Fibroblast of skin of scalp (primary cell): ENCODE measurements at regions not wholly inside any gene's neighbourhood (a gene's known extent, or its start where the extent isn't known, plus 50 kb on each side); places are given as distances from the start of the nearest gene placed in this dataset.

Experiments
- DNase-seq: peaks from one replicate; pipeline ENCODE4 v3.0.0-alpha.2; 2013

DNA sequence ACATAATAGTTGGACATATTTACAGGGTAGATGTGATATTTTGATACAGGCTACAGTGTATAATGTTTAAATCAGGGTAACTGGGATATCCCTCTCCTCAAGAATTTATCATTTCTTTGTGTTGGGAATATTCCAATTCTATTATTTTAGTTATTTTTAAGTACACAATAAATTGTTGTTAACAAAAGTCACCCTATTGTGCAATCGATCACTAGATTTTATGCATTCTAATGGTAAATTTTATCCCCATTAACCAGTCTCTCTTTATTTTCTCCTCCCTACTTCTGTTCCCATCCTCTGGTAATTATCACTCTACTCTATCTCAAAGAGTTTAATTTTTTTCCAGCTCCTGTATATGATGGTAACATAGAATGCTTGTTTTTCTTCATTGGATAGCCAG is 1631.9 kb upstream of the PABPC4L start:
- no peak for DNase-seq

DNA sequence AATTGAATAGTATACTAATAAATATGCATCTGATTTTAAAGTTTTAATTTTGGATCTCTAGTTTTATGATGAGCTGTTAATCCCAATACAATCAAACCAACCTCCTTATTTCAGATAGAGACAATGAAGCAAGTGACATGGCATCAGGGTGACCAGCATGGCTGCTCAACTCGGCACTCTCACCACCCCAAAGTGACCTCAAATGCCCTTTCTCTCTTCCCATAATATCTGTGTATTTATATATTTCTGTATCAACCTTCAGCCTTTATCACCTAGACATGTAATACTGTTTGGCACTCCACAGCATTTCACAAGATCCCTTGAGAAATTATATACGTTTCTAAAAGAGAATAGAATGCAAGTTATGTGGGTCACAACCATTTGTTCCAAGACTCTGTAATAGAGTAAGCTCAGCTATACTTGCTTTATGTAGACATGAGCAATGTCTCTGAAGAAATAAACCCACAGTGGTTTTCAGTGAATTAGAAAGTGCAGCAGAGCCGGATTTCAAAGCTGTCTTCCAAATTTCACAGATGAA is 1623.2 kb upstream of the PABPC4L start:
- DNase-seq = no peak

DNA sequence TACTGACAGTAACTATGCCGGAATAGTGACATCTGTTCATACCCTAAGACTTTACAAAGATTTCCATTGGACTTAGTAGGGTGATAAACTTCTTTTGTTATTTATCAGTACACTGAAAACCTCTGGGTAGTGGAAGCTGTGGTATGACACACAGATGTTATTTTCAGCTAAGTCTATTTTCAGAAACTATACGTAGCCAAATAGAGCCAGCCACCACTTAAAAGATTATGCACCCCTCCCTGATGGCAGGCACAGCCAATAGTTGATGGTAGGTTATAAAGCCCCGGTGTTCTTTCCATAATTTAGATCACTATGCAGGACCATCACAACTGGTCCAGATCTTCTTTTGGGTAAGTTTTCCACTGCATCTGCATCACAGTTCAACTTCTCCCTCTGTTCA is 1603.2 kb upstream of the PABPC4L start:
- DNase-seq = no peak

DNA sequence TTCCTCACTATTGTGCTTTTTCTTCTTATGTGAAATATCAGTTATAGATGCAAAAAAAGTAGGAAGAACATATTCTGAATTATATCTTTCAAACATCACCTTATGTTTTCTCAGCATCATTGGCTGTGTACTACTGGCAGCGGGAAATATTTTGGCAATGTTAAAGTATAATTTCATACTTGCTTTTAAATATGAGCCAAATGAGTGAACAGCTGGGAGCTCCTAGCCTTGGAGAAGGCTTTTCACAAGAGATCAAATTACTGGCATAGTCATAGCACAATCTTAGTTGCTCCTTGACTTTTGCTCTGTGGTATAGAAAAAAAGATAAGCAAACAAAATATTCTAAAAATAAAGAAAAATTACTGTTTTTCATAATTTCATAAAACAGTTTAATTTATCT is 1575.8 kb upstream of the PABPC4L start:
- no peak for DNase-seq

DNA sequence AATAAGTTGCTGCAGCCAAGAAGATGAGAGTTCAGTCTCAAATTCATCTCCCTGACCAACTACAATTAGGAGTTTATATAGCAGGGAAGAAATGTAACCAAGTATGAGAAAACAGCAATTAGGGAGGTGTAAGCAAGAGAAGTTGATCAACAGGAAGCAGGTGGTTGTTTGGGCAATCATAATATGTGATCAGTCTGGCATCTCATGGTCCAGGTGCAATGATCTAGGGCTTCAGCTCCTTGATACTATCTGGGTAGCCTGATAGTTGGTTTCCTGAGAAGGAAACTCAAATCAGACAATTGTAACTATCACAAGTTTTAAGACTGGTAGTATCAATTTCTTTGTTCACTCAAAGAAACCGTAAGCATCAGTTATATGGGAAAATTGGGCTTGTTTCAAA is 1574.3 kb upstream of the PABPC4L start:
- no peak for DNase-seq

DNA sequence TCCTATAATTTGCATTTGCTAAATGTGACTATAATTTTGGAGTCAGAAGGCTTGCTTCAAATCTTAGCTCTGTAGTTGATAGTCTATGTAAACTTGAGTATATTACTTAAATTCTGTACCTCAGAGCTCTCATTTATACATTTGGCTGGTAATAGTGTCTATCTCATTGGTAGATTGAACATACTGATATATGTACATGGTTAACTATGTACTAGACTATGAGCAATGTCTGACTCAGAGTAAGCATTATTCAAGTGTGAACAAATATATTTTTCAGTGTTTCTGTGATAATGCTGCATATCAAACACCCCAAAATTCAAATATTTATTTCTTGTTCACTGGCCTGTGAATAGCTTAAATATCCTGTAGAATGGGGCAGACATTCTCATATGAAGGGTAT is 1568.9 kb upstream of the PABPC4L start:
- no peak for DNase-seq

DNA sequence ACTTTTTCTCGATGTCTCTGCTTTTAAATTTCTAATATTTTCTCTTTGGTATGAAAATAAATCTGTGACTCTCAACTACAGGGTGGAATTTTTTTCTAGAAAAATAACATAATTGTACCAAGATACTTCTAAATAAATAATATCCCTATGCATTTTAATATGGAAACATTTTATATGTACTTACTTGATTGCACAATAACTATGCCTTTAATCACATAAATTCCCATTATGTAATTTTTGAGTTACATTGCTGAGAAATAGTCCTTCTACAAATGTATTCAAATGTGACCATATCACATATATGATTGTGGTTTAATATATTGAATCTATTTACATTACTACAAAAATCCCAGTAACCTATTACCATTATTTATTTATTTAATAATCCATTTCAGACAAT is 1543.3 kb upstream of the PABPC4L start:
- no peak for DNase-seq

DNA sequence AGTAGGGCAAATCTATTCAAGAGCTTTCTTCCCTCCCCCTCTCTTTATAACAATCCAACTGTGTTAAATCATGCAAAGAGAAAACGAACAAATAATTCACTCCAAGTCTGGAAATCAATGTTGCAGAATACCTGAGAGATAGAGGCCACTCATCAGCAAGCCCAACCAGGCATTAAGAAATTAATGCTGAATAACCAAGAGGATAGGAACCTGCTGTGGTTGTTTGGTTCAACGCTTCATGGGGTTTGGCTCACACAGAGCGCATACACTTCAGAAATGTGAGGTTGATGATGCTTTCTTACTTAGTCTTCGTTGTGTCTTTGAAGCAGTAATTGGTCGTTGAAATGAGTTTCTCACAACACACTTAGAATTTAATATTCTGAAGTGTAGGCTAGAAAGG is 1540.0 kb upstream of the PABPC4L start:
- no peak for DNase-seq

DNA sequence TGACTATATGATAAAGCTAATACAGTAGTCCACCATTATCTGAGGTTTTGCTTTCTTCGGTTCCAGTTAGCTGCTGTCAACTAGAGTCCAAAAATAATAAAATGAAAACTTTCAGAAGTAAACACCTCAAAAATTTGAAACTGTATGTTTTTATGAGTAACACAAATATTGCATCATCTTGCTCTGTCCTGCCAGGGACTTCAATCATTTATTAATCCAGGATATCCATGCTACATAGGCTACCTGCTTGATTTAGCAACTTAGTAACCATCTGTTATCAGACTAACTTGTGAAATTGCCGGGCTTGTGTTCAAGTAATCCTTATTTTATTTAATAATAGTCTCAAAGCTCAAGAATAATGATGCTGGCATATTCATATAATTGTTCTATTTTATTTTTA is 1537.8 kb upstream of the PABPC4L start:
- no peak for DNase-seq

DNA sequence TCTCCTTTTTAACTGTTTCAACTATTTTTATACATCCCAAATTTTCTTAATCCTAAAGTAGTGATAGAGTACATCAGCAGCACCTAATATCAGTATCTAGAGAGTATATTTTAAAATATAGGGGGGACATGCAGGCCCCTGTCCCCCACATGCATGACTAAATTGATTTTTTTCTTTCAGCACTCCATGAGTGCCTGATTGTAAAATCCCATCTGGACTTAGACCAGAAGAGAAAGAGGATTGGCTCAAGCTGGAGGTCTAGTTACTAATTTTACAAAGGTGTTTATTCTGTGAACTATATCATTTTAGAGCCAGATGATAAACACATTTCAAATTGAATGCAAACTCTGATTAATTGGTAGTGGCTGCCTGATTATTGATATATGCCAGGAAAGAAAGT is 1533.9 kb upstream of the PABPC4L start:
- DNase-seq = no peak

DNA sequence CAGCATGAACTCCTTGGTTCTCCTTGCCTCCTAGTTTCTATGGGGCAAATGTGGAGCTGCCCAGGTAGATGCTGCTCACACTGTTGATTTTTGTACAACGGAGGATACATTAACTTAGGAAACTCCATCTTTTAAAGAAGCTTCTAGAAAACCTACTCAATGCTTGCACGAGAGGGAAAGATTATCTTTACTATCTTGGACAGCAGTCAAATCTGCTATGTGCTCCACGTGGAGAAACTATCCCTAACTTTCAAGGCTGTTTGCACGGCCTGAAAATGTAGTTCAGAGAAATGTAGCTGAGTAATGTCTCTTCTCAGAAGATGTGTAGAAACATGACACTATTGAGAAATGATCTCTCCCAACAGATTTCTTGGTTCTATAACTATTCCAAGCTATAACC is 1530.9 kb upstream of the PABPC4L start:
- no peak for DNase-seq

DNA sequence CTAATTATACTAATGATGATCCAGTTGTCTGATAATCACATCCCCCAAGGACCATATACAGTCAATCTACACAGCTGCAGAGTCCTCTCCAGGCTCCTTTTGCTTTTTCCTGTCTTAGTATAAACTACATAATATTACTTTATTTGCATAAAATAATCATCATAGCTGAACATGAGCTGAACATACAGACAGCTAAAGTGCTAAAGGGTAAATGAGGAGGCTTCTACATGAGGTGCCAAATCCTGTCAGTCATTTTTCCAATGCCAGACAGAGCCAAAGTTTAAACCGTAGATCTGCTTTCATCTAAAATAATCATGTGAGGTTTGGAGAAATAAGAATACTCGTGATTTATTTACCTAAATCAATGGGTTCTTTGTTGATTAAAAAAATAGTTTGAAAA is 1530.1 kb upstream of the PABPC4L start:
- DNase-seq = no peak

DNA sequence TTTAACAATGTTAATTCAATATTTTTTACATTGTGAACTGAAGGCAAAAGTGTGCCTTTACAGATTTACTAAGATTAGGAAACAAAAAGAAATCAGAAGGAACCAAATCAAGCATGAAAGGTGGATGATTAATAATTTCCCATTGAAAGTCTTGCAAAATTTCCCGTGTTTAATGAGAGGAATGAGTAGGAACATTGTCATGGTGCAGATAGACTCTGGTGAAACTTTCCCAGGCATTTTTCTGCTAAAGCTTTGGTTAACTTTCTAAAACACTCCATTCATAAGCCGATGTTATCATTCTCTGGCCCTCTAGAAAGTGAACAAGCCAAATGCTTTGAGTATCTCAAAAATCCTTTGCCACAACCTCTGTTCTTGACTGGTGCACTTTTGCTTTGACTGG is 1522.8 kb upstream of the PABPC4L start:
- DNase-seq = no peak

DNA sequence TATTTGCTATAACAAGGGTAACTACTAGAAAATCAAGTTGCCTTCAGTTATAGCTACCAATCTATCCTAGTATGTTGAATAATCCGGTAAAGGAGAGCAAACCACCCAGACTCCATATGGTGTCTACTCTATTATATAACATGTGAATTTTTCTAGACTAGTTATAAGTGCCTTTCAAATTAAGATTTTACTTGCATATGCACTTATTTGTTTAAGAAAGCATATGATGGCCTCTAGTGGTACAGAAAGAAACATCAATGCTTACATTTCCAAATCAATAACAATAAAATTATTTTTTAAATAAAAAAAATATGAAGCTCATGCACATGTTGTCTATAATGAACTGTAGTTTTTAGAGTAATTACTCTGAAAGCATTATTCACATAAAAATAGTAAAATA is 1516.4 kb upstream of the PABPC4L start:
- peak; percentile 2 for DNase-seq

DNA sequence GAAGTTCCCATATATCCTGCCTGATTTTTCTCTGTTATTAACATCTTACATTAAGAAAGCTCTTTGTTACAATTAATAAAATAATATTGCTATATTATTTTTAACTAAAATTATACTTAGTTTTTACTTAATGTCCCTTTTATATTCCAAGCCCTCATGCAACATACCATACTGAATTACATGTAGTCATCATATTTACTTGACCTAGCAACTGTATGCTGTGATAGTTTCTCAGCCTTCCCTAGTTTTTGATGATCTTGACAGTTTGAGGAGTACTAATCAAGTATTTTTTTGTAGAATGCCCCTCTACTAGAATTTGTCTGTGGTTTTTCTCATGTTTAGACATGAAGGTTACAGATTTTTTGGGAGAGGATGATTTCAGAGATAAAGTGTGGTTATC is 1503.8 kb upstream of the PABPC4L start:
- no peak for DNase-seq

DNA sequence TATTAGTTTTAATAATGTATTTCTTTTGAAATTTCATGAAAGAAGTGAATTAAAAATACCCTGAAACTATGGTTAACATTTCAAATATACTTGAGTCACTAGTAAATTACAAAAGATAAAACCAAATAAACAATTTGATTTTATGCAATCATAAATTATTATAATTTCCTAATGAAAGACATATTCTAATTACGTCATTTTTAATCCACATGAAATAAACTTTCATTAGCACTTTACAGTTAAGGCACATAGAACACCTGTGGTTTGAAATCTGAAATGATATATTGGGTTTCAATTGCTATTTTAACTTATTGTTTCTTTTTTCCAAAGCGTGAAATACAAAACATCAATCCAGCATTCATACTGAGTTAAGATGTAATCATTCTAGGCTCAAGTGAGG is 1492.5 kb upstream of the PABPC4L start:
- DNase-seq = no peak

DNA sequence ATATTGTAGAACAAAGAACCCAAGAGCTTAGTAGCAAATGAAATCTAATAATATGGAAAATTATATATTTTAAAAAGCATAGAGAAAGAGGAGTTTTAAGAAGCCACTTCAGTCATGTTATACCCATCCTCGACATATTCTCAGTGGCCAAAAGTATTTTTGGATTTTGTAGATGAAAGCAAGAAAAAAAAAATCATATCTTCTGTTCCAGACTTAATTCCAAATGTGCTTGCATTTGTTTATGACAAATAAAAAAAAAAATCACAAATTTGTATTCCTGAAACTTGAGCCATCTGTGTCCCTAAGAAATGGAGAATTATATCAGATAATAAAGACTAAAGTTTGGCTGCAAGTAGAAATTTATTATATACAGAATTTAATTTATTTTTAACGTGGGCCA is 1482.4 kb upstream of the PABPC4L start:
- no peak for DNase-seq

DNA sequence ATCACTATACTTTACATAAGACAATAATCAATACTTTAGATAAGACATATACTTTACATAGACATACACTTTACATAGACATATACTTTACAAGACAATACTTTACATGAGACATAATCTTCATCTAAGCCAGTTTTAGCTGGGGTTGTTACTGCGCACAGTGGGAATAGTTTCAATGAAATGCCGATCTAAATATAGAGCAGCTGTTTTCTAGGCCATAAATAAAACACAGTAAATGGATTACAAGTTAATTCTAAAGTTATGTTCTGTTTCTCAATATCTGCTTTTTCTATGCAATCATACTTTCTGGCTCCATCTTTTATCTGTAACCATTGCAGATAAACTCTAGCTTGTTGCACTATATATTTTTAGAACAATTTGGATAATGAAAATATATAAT is 1470.6 kb upstream of the PABPC4L start:
- no peak for DNase-seq

DNA sequence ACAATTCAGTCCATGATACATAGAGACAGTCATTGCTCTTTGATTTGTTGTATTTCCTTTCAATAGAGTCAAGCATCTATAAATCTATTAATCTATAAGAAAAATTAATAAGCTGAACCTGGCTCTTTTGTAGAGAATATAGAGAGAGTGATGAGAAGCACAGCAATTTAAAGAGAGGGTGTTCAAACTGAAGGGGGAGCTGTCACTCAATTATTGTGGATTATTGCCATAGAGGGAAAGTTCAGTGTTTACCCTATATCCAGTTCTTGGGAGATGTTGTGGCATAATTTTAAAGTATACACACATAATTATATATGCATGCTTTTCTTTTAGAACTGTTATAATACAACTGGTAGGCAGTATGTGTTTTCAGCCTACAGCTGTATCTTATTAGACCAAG is 1469.0 kb upstream of the PABPC4L start:
- DNase-seq = no peak
